ENCODE measurements at regions not wholly inside any gene's neighbourhood (a gene's known extent, or its start where the extent isn't known, plus 50 kb on each side); places are given as distances from the start of the nearest gene placed in this dataset.
A peak's percentile ranks its signal among the peaks of the same experiment; 100 is the strongest.

GRCh38 chr13:58978331-58978730 is 1185.4 kb downstream of the DIAPH3 start:
- DNase-seq (ENCODE audit: low read depth in 2 of 2): no peak
- no peak for TF ChIP-seq CTCF (IDR thresholded peaks at IDR 0.05; ENCODE audit: low read depth, low read length)
- no peak overlapping the region for H3K4me3 ChIP-seq (replicated peaks in 1 of 2; ENCODE audit: low read depth in 2 of 2, low read length in 2 of 2)

GRCh38 chr13:58979851-58980250 is 1183.9 kb downstream of the DIAPH3 start:
- no peak overlapping the region for H3K4me3 ChIP-seq (replicated peaks in 1 of 2; ENCODE audit: low read depth in 2 of 2, low read length in 2 of 2)
- no peak for TF ChIP-seq CTCF (IDR thresholded peaks at IDR 0.05; ENCODE audit: low read depth, low read length)
- DNase-seq (ENCODE audit: low read depth in 2 of 2): no peak

- no peak for DNase-seq (ENCODE audit: low read depth in 2 of 2)
- H3K4me3 ChIP-seq (replicated peaks in 1 of 2; ENCODE audit: low read depth in 2 of 2, low read length in 2 of 2): no peak overlapping the region
- no peak for TF ChIP-seq CTCF (IDR thresholded peaks at IDR 0.05; ENCODE audit: low read depth, low read length)
These were observed 1177.9 kb downstream of the DIAPH3 start for GRCh38 chr13:58985845-58986244.

DNA sequence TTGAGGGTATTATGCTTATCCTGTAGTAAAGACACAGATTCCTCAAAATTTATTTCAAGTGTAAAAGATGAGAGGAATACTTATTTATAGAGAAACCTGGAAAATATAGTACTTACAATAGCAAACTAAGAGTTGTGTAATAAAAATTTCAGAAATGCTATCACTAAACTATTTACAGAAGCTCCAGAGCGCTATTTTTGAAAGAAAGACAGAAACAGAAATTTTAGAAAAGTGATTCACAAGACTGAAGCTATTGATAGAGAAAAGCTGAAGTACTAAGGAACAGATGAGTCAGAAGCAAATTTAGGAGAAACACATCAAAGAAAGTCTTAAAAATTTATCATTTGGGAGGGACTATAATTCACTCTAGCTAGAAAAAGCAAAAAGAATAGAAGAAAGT is 1174.2 kb downstream of the DIAPH3 start:
- no peak for TF ChIP-seq CTCF (IDR thresholded peaks at IDR 0.05; ENCODE audit: low read depth, low read length)
- peak in 1 of 2 donors; percentile 9 for DNase-seq (ENCODE audit: low read depth in 2 of 2)
- H3K4me3 ChIP-seq (replicated peaks in 1 of 2; ENCODE audit: low read depth in 2 of 2, low read length in 2 of 2): no peak overlapping the region

DNA sequence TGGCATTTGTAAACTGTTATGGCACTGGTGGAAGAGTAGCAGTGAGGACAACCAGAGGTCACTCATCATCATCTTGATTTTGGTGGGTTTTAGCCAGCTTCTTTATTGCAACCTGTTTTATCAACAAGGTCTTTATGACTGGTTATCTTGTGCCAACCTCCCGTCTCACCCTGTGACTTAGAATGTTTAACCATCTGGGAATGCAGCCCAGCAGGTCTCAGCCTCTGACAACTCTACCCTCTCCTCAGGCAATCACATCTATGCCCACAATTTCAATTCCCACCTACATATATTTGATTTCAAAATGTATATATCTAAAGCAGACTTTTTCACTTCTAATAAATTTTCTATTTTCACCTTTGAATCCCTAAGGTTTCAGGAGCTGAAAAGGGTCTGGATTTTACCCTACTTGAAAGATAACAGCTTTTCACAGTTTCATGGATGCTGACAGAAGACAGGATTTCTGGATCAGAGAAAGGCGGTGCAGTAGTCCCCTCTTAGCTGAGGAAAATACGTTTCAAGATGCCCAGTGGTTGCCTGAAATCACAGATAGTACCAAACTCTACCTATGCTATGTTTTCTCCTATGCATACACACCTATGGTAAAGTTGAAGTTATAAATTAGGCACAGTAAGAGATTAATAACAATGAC is 1171.8 kb downstream of the DIAPH3 start:
- no peak for DNase-seq (ENCODE audit: low read depth in 2 of 2)
- no peak for TF ChIP-seq CTCF (IDR thresholded peaks at IDR 0.05; ENCODE audit: low read depth, low read length)
- no peak overlapping the region for H3K4me3 ChIP-seq (replicated peaks in 1 of 2; ENCODE audit: low read depth in 2 of 2, low read length in 2 of 2)

DNA sequence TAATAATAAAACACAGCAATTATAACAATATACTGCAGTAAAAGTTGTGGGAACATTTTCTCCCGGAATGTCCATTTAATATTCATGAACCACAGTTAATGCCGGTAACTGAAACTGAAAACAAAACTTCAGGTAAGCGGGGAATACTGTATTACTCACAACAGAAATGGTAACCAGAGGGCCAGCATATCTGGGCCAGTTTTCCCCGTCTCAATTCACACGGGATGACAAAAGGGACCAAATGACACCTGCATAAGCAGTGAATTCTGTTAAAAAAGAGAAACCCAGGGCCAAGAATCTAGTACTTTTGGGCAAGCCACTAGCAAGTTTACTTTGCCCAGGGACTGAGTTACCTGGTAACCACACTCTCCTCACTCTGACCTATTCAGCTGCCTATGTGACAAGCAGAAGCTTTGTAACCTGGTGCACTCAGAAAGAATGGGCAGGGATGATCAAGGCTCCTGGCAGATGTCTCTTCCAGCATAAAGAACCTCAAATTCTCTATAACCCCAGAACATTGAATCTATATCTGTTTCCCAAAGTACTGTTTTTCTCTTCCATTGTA is 1171.2 kb downstream of the DIAPH3 start:
- no peak for TF ChIP-seq CTCF (IDR thresholded peaks at IDR 0.05; ENCODE audit: low read depth, low read length)
- DNase-seq (ENCODE audit: low read depth in 2 of 2): no peak
- H3K4me3 ChIP-seq (replicated peaks in 1 of 2; ENCODE audit: low read depth in 2 of 2, low read length in 2 of 2): no peak overlapping the region

GRCh38 chr13:58994077-58994476 is 1169.7 kb downstream of the DIAPH3 start:
- TF ChIP-seq CTCF (IDR thresholded peaks at IDR 0.05; ENCODE audit: low read depth, low read length): no peak
- no peak for DNase-seq (ENCODE audit: low read depth in 2 of 2)
- no peak overlapping the region for H3K4me3 ChIP-seq (replicated peaks in 1 of 2; ENCODE audit: low read depth in 2 of 2, low read length in 2 of 2)
